ENCODE measurements at regions not wholly inside any gene's neighbourhood (a gene's known extent, or its start where the extent isn't known, plus 50 kb on each side); places are given as distances from the start of the nearest gene placed in this dataset.
A peak's percentile ranks its signal among the peaks of the same experiment; 100 is the strongest.

GRCh38 chr13:39100996-39101738 lies 62.9 kb downstream of the NHLRC3 start:
- no peak for DNase-seq

GRCh38 chr13:39102981-39103490 lies 64.8 kb downstream of the NHLRC3 start:
- no peak for DNase-seq

- no peak for DNase-seq
These were observed 66.9 kb downstream of the NHLRC3 start for GRCh38 chr13:39105110-39105509.

- no peak for DNase-seq
These were observed 68.2 kb downstream of the NHLRC3 start for GRCh38 chr13:39106216-39107005.

GRCh38 chr13:39107561-39107960 lies 69.3 kb downstream of the NHLRC3 start:
- DNase-seq: no peak

- no peak for DNase-seq
These were observed 70.5 kb downstream of the NHLRC3 start for GRCh38 chr13:39108783-39109182.

- DNase-seq: no peak
These were observed 72.4 kb downstream of the NHLRC3 start for GRCh38 chr13:39110518-39111097.

- no peak for DNase-seq
These were observed 72.9 kb downstream of the NHLRC3 start for GRCh38 chr13:39111145-39111544.

GRCh38 chr13:39119422-39119821 lies 81.2 kb downstream of the NHLRC3 start:
- DNase-seq: no peak

GRCh38 chr13:39123578-39123977 lies 85.3 kb downstream of the NHLRC3 start:
- DNase-seq: no peak

- DNase-seq: no peak
These were observed 91.0 kb downstream of the NHLRC3 start for GRCh38 chr13:39129213-39129612.

GRCh38 chr13:39130301-39130700 lies 92.0 kb downstream of the NHLRC3 start:
- DNase-seq: no peak

GRCh38 chr13:39132286-39133230 lies 94.3 kb downstream of the NHLRC3 start:
- no peak for DNase-seq

- DNase-seq: no peak
These were observed 95.5 kb downstream of the NHLRC3 start for GRCh38 chr13:39133781-39134180.

- no peak for DNase-seq
These were observed 96.3 kb downstream of the NHLRC3 start for GRCh38 chr13:39134574-39134973.

- DNase-seq: no peak
These were observed 106.1 kb downstream of the NHLRC3 start for GRCh38 chr13:39144391-39144790.

GRCh38 chr13:39144941-39145533 lies 106.8 kb downstream of the NHLRC3 start:
- DNase-seq: peak; percentile 51 to 76

- no peak for DNase-seq
These were observed 110.3 kb downstream of the NHLRC3 start for GRCh38 chr13:39148513-39148961.

- DNase-seq: no peak
These were observed 111.6 kb downstream of the NHLRC3 start for GRCh38 chr13:39149896-39150295.

- no peak for DNase-seq
These were observed 115.8 kb downstream of the NHLRC3 start for GRCh38 chr13:39154041-39154440.

- no peak for DNase-seq
These were observed 121.1 kb downstream of the NHLRC3 start for GRCh38 chr13:39159393-39159792.
